ENCODE measurements at regions not wholly inside any gene's neighbourhood (a gene's known extent, or its start where the extent isn't known, plus 50 kb on each side); places are given as distances from the start of the nearest gene placed in this dataset.

DNA sequence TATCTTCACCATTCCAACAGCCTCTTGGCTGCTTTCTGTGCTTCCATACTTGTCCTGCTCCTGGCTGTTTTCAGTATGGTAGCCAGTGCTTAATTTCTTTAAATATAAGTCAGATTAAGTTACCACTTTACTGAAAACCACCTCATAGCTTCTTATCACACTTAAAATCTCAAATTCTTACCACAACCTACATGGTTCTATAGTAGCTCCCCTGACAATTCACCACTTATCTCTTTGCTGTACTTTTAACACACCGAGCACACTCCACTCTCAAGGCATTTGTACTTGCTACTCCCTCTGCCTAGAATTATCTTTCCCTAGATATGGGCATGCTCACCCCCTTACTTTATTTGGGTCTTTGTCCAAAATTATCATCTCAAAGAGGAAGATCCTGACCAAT, 369.0 kb downstream of the TENT5A start:
- TF ChIP-seq, protein P1, sequence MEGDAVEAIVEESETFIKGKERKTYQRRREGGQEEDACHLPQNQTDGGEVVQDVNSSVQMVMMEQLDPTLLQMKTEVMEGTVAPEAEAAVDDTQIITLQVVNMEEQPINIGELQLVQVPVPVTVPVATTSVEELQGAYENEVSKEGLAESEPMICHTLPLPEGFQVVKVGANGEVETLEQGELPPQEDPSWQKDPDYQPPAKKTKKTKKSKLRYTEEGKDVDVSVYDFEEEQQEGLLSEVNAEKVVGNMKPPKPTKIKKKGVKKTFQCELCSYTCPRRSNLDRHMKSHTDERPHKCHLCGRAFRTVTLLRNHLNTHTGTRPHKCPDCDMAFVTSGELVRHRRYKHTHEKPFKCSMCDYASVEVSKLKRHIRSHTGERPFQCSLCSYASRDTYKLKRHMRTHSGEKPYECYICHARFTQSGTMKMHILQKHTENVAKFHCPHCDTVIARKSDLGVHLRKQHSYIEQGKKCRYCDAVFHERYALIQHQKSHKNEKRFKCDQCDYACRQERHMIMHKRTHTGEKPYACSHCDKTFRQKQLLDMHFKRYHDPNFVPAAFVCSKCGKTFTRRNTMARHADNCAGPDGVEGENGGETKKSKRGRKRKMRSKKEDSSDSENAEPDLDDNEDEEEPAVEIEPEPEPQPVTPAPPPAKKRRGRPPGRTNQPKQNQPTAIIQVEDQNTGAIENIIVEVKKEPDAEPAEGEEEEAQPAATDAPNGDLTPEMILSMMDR (IDR thresholded peaks at IDR 0.05): no peak
- no peak for TF ChIP-seq POLR2A (IDR thresholded peaks at IDR 0.05)

All from lower leg skin (tissue), 3 donors.